GM12872 (cell line): ENCODE measurements at regions not wholly inside any gene's neighbourhood (a gene's known extent, or its start where the extent isn't known, plus 50 kb on each side); places are given as distances from the start of the nearest gene placed in this dataset.

Source experiments
- CTCF ChIP-seq: IDR thresholded peaks from 3 replicates; pipeline ENCODE4 v1.5.1; 2011; ENCODE audit warnings: low read depth, mild to moderate bottlenecking, low read length, moderate library complexity; ENCODE audit not compliant: insufficient read depth

GRCh38 chr10:91689731-91690168 lies 56.9 kb upstream of the PPP1R3C start:
- TF ChIP-seq CTCF: no peak

- no peak for TF ChIP-seq CTCF
These were observed 52.0 kb upstream of the PPP1R3C start for GRCh38 chr10:91684841-91685240.

GRCh38 chr10:91683975-91684374 lies 51.1 kb upstream of the PPP1R3C start:
- no peak for TF ChIP-seq CTCF

- TF ChIP-seq CTCF: no peak
These were observed 50.0 kb upstream of the PPP1R3C start for GRCh38 chr10:91682912-91683311.
